Stomach (tissue), 4 donors: ENCODE measurements at regions not wholly inside any gene's neighbourhood (a gene's known extent, or its start where the extent isn't known, plus 50 kb on each side); places are given as distances from the start of the nearest gene placed in this dataset.

Source experiments
- POLR2AphosphoS5 ChIP-seq, 3 donors: sonication (generic); formaldehyde crosslinking; IDR thresholded peaks; one replicate each; pipeline ENCODE4 v1.6.1; 2016; ENCODE audit warnings: antibody characterized with exemption in 3 of 3
- TF ChIP-seq, protein P1 (sequence below), 7 experiments: fragments of 450-650 bp in 4 of 7; fragments of 200-600 bp in 3 of 7; sonication (generic) in 3 of 7; IDR thresholded peaks; one replicate each; pipeline ENCODE4 v1.5.1; 2016 to 2019; ENCODE audit warnings: antibody characterized with exemption in 7 of 7, control low read depth in 2 of 7, mild to moderate bottlenecking in 1 of 7

DNA sequence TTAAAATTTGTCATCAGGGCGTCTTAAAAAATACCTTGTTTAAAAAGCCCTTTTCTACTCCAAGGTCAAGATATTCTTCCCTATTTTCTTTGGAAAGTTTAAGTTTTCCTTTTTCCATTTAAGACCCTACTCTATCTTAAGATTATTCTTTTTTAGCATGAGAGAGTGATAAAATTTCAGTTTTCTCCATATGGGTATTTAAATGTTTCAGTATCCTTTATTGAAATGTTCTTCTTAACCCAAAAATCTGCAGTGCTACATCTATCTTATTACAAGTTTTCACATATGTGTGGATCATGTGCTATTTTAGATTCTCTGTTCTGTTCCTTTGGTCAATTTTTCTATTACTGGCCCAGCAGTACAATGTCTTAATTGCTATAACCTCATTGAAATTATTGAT is 202.2 kb downstream of the TTC6 start:
- no peak for TF ChIP-seq POLR2AphosphoS5 (IDR thresholded peaks at IDR 0.05)
- TF ChIP-seq, protein P1, sequence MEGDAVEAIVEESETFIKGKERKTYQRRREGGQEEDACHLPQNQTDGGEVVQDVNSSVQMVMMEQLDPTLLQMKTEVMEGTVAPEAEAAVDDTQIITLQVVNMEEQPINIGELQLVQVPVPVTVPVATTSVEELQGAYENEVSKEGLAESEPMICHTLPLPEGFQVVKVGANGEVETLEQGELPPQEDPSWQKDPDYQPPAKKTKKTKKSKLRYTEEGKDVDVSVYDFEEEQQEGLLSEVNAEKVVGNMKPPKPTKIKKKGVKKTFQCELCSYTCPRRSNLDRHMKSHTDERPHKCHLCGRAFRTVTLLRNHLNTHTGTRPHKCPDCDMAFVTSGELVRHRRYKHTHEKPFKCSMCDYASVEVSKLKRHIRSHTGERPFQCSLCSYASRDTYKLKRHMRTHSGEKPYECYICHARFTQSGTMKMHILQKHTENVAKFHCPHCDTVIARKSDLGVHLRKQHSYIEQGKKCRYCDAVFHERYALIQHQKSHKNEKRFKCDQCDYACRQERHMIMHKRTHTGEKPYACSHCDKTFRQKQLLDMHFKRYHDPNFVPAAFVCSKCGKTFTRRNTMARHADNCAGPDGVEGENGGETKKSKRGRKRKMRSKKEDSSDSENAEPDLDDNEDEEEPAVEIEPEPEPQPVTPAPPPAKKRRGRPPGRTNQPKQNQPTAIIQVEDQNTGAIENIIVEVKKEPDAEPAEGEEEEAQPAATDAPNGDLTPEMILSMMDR (IDR thresholded peaks at IDR 0.05) = no peak
